Neural cell (in vitro differentiated cells): ENCODE measurements at regions not wholly inside any gene's neighbourhood (a gene's known extent, or its start where the extent isn't known, plus 50 kb on each side); places are given as distances from the start of the nearest gene placed in this dataset.

Source experiments
- TAF1 ChIP-seq: IDR thresholded peaks from 2 replicates; pipeline ENCODE4 v1.6.1; 2012; ENCODE audit warnings: low read depth
- TF ChIP-seq, protein P1 (sequence below): fragments of 450-650 bp; IDR thresholded peaks from 2 replicates; pipeline ENCODE4 v1.5.1; 2014; ENCODE audit warnings: antibody characterized with exemption, mild to moderate bottlenecking, moderate library complexity; ENCODE audit not compliant: poor library complexity, severe bottlenecking

DNA sequence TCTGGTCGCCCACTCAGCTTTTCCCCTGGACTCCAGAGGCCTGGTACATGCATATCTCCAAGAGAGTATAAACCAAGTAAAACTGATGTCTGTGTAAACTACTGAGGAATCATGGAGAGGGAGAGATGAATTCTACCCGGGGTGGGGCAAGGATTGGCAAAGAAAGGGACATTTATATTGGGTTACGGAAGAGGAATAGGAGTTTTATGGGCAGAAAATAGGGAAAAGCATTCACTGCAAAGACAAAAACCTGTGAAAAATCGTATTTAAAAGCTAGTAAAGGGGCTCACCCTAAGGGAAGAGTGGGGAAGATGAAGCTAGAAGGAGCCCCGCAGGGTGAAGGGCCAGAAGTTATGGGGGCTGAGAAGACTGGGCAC is 248.0 kb upstream of the KLF4 start:
- TF ChIP-seq, protein P1, sequence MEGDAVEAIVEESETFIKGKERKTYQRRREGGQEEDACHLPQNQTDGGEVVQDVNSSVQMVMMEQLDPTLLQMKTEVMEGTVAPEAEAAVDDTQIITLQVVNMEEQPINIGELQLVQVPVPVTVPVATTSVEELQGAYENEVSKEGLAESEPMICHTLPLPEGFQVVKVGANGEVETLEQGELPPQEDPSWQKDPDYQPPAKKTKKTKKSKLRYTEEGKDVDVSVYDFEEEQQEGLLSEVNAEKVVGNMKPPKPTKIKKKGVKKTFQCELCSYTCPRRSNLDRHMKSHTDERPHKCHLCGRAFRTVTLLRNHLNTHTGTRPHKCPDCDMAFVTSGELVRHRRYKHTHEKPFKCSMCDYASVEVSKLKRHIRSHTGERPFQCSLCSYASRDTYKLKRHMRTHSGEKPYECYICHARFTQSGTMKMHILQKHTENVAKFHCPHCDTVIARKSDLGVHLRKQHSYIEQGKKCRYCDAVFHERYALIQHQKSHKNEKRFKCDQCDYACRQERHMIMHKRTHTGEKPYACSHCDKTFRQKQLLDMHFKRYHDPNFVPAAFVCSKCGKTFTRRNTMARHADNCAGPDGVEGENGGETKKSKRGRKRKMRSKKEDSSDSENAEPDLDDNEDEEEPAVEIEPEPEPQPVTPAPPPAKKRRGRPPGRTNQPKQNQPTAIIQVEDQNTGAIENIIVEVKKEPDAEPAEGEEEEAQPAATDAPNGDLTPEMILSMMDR, result no peak
- TF ChIP-seq TAF1, result no peak
